ENCODE measurements at regions not wholly inside any gene's neighbourhood (a gene's known extent, or its start where the extent isn't known, plus 50 kb on each side); places are given as distances from the start of the nearest gene placed in this dataset.
A peak's percentile ranks its signal among the peaks of the same experiment; 100 is the strongest.

- DNase-seq (no peak), ATAC-seq (ENCODE audit: low read depth in 2 of 2) (no peak)
- Histone ChIP-seq H3K4me3 (ENCODE audit: low read depth, low read length) (no peak overlapping the region), H3K4me1 (ENCODE audit: control insufficient read depth, insufficient read depth, low read length, poor library complexity, severe bottlenecking) (peaks cover under 1% of the 10 kb centered on the region), H3K36me3 (ENCODE audit: control insufficient read depth, insufficient read depth, low read length) (no peaks in the 10 kb centered on the region), H3K27ac (ENCODE audit: insufficient read depth, low read length, poor library complexity, severe bottlenecking) (no peak overlapping the region), H3K27me3 (ENCODE audit: control insufficient read depth, insufficient read depth, low read length) (peaks cover 2% of the 10 kb centered on the region), H3K9me3 (ENCODE audit: control insufficient read depth in 2 of 2, low read length in 2 of 2) (no peaks in the 10 kb centered on the region)
- Mint-ChIP-seq H3K9me3 (peaks cover 0 to 7% (median 0%) of the 10 kb centered on the region in 7 donors), H3K4me3 (no peak overlapping the region), H3K36me3 (no peaks in the 10 kb centered on the region), H3K4me1 (peaks cover 0 to 3% (median 1%) of the 10 kb centered on the region in 4 donors), H3K27me3 (peaks cover 18% of the 10 kb centered on the region), H3K27ac (no peak overlapping the region)
Measured at GRCh38 chr6:156559162-156559690, 218.0 kb upstream of the ARID1B start.

- Mint-ChIP-seq H3K27me3 (peaks cover 10% of the 10 kb centered on the region), H3K9me3 (peaks cover 0 to 5% (median 0%) of the 10 kb centered on the region in 7 donors), H3K36me3 (no peaks in the 10 kb centered on the region), H3K4me1 (no peaks in the 10 kb centered on the region), H3K27ac (no peak overlapping the region), H3K4me3 (no peak overlapping the region)
- Histone ChIP-seq H3K36me3 (ENCODE audit: control insufficient read depth, insufficient read depth, low read length) (no peaks in the 10 kb centered on the region), H3K27me3 (ENCODE audit: control insufficient read depth, insufficient read depth, low read length) (peaks cover 2% of the 10 kb centered on the region), H3K9me3 (ENCODE audit: control insufficient read depth in 2 of 2, low read length in 2 of 2) (no peaks in the 10 kb centered on the region), H3K27ac (ENCODE audit: insufficient read depth, low read length, poor library complexity, severe bottlenecking) (no peak overlapping the region), H3K4me1 (ENCODE audit: control insufficient read depth, insufficient read depth, low read length, poor library complexity, severe bottlenecking) (no peaks in the 10 kb centered on the region), H3K4me3 (ENCODE audit: low read depth, low read length) (no peak overlapping the region)
- DNase-seq (no peak), ATAC-seq (ENCODE audit: low read depth in 2 of 2) (no peak)
Measured at GRCh38 chr6:156557911-156558259, 219.3 kb upstream of the ARID1B start.

GRCh38 chr6:156557251-156557910, 219.8 kb upstream of the ARID1B start:
- Mint-ChIP-seq H3K27ac (peak overlapping the region in 1 of 3 donors; percentile 28), H3K4me3 (no peak overlapping the region), H3K9me3 (peaks cover 0 to 5% (median 0%) of the 10 kb centered on the region in 7 donors), H3K4me1 (no peaks in the 10 kb centered on the region), H3K27me3 (peaks cover 10% of the 10 kb centered on the region), H3K36me3 (no peaks in the 10 kb centered on the region)
- Histone ChIP-seq H3K36me3 (ENCODE audit: control insufficient read depth, insufficient read depth, low read length) (no peaks in the 10 kb centered on the region), H3K27me3 (ENCODE audit: control insufficient read depth, insufficient read depth, low read length) (peaks cover 2% of the 10 kb centered on the region), H3K9me3 (ENCODE audit: control insufficient read depth in 2 of 2, low read length in 2 of 2) (no peaks in the 10 kb centered on the region), H3K4me3 (ENCODE audit: low read depth, low read length) (no peak overlapping the region), H3K4me1 (ENCODE audit: control insufficient read depth, insufficient read depth, low read length, poor library complexity, severe bottlenecking) (no peaks in the 10 kb centered on the region), H3K27ac (ENCODE audit: insufficient read depth, low read length, poor library complexity, severe bottlenecking) (no peak overlapping the region)
- ATAC-seq (ENCODE audit: low read depth in 2 of 2) (no peak), DNase-seq (no peak)

- no peak for ATAC-seq (ENCODE audit: low read depth in 2 of 2)
- H3K36me3 ChIP-seq (ENCODE audit: control insufficient read depth, insufficient read depth, low read length) = no peaks in the 10 kb centered on the region
- Mint-ChIP-seq H3K36me3 (no peaks in the 10 kb centered on the region), H3K27me3 (peaks cover 10% of the 10 kb centered on the region), H3K4me1 (no peaks in the 10 kb centered on the region), H3K9me3 (peaks cover 0 to 5% (median 0%) of the 10 kb centered on the region in 7 donors), H3K27ac (peak overlapping the region in 1 of 3 donors; percentile 28), H3K4me3 (peak overlapping the region in 1 of 4 donors; percentile 8)
- no peaks in the 10 kb centered on the region for H3K9me3 ChIP-seq (ENCODE audit: control insufficient read depth in 2 of 2, low read length in 2 of 2)
- no peak for DNase-seq
- H3K27ac ChIP-seq (ENCODE audit: insufficient read depth, low read length, poor library complexity, severe bottlenecking) = no peak overlapping the region
- no peak overlapping the region for H3K4me3 ChIP-seq (ENCODE audit: low read depth, low read length)
- peaks cover 2% of the 10 kb centered on the region for H3K27me3 ChIP-seq (ENCODE audit: control insufficient read depth, insufficient read depth, low read length)
- no peaks in the 10 kb centered on the region for H3K4me1 ChIP-seq (ENCODE audit: control insufficient read depth, insufficient read depth, low read length, poor library complexity, severe bottlenecking)
Measured at GRCh38 chr6:156556811-156557210, 220.4 kb upstream of the ARID1B start.

GRCh38 chr6:156555116-156555515, 222.1 kb upstream of the ARID1B start:
- Histone ChIP-seq H3K9me3 (ENCODE audit: control insufficient read depth in 2 of 2, low read length in 2 of 2) (no peaks in the 10 kb centered on the region), H3K27ac (ENCODE audit: insufficient read depth, low read length, poor library complexity, severe bottlenecking) (no peak overlapping the region), H3K27me3 (ENCODE audit: control insufficient read depth, insufficient read depth, low read length) (no peaks in the 10 kb centered on the region), H3K4me3 (ENCODE audit: low read depth, low read length) (no peak overlapping the region), H3K36me3 (ENCODE audit: control insufficient read depth, insufficient read depth, low read length) (no peaks in the 10 kb centered on the region), H3K4me1 (ENCODE audit: control insufficient read depth, insufficient read depth, low read length, poor library complexity, severe bottlenecking) (no peaks in the 10 kb centered on the region)
- Mint-ChIP-seq H3K36me3 (no peaks in the 10 kb centered on the region), H3K27ac (no peak overlapping the region), H3K9me3 (peaks cover 0 to 2% (median 0%) of the 10 kb centered on the region in 7 donors), H3K27me3 (peaks cover 14% of the 10 kb centered on the region), H3K4me3 (no peak overlapping the region), H3K4me1 (no peaks in the 10 kb centered on the region)
- no peak for DNase-seq
- no peak for ATAC-seq (ENCODE audit: low read depth in 2 of 2)

- H3K27ac ChIP-seq (ENCODE audit: insufficient read depth, low read length, poor library complexity, severe bottlenecking) = no peak overlapping the region
- no peak overlapping the region for H3K27ac Mint-ChIP-seq
- DNase-seq = no peak
- H3K4me1 Mint-ChIP-seq = no peaks in the 10 kb centered on the region
- H3K4me1 ChIP-seq (ENCODE audit: control insufficient read depth, insufficient read depth, low read length, poor library complexity, severe bottlenecking) = no peaks in the 10 kb centered on the region
- H3K4me3 ChIP-seq (ENCODE audit: low read depth, low read length) = no peak overlapping the region
- ATAC-seq (ENCODE audit: low read depth in 2 of 2) = no peak
- peaks cover 0 to 2% (median 0%) of the 10 kb centered on the region in 7 donors for H3K9me3 Mint-ChIP-seq
- H3K27me3 ChIP-seq (ENCODE audit: control insufficient read depth, insufficient read depth, low read length) = no peaks in the 10 kb centered on the region
- H3K4me3 Mint-ChIP-seq = no peak overlapping the region
- no peaks in the 10 kb centered on the region for H3K36me3 Mint-ChIP-seq
- no peaks in the 10 kb centered on the region for H3K36me3 ChIP-seq (ENCODE audit: control insufficient read depth, insufficient read depth, low read length)
- no peaks in the 10 kb centered on the region for H3K9me3 ChIP-seq (ENCODE audit: control insufficient read depth in 2 of 2, low read length in 2 of 2)
- peaks cover 8% of the 10 kb centered on the region for H3K27me3 Mint-ChIP-seq
Measured at GRCh38 chr6:156554160-156554559, 223.0 kb upstream of the ARID1B start.

- no peak for ATAC-seq (ENCODE audit: low read depth in 2 of 2)
- H3K27ac Mint-ChIP-seq = peak overlapping the region in 1 of 3 donors; percentile 12
- Histone ChIP-seq H3K4me3 (ENCODE audit: low read depth, low read length) (no peak overlapping the region), H3K27me3 (ENCODE audit: control insufficient read depth, insufficient read depth, low read length) (no peaks in the 10 kb centered on the region), H3K9me3 (ENCODE audit: control insufficient read depth in 2 of 2, low read length in 2 of 2) (no peaks in the 10 kb centered on the region), H3K27ac (ENCODE audit: insufficient read depth, low read length, poor library complexity, severe bottlenecking) (no peak overlapping the region), H3K4me1 (ENCODE audit: control insufficient read depth, insufficient read depth, low read length, poor library complexity, severe bottlenecking) (no peaks in the 10 kb centered on the region), H3K36me3 (ENCODE audit: control insufficient read depth, insufficient read depth, low read length) (no peaks in the 10 kb centered on the region)
- peaks cover 8% of the 10 kb centered on the region for H3K27me3 Mint-ChIP-seq
- no peaks in the 10 kb centered on the region for H3K36me3 Mint-ChIP-seq
- H3K4me1 Mint-ChIP-seq = no peaks in the 10 kb centered on the region
- no peak overlapping the region for H3K4me3 Mint-ChIP-seq
- H3K9me3 Mint-ChIP-seq = no peaks in the 10 kb centered on the region
- no peak for DNase-seq
Measured at GRCh38 chr6:156552849-156553248, 224.3 kb upstream of the ARID1B start.

- ATAC-seq (ENCODE audit: low read depth in 2 of 2) = no peak
- H3K27me3 Mint-ChIP-seq = peaks cover 8% of the 10 kb centered on the region
- Histone ChIP-seq H3K9me3 (ENCODE audit: control insufficient read depth in 2 of 2, low read length in 2 of 2) (no peaks in the 10 kb centered on the region), H3K27me3 (ENCODE audit: control insufficient read depth, insufficient read depth, low read length) (no peaks in the 10 kb centered on the region), H3K4me1 (ENCODE audit: control insufficient read depth, insufficient read depth, low read length, poor library complexity, severe bottlenecking) (no peaks in the 10 kb centered on the region), H3K27ac (ENCODE audit: insufficient read depth, low read length, poor library complexity, severe bottlenecking) (no peak overlapping the region), H3K4me3 (ENCODE audit: low read depth, low read length) (no peak overlapping the region), H3K36me3 (ENCODE audit: control insufficient read depth, insufficient read depth, low read length) (no peaks in the 10 kb centered on the region)
- H3K4me1 Mint-ChIP-seq = no peaks in the 10 kb centered on the region
- no peak overlapping the region for H3K4me3 Mint-ChIP-seq
- H3K27ac Mint-ChIP-seq = no peak overlapping the region
- H3K36me3 Mint-ChIP-seq = no peaks in the 10 kb centered on the region
- no peak for DNase-seq
- no peaks in the 10 kb centered on the region for H3K9me3 Mint-ChIP-seq
Measured at GRCh38 chr6:156550949-156551348, 226.2 kb upstream of the ARID1B start.

Measured in CD4-positive, CD25-positive, alpha-beta regulatory T cell (primary cell).